ENCODE measurements at regions not wholly inside any gene's neighbourhood (a gene's known extent, or its start where the extent isn't known, plus 50 kb on each side); places are given as distances from the start of the nearest gene placed in this dataset.

DNA sequence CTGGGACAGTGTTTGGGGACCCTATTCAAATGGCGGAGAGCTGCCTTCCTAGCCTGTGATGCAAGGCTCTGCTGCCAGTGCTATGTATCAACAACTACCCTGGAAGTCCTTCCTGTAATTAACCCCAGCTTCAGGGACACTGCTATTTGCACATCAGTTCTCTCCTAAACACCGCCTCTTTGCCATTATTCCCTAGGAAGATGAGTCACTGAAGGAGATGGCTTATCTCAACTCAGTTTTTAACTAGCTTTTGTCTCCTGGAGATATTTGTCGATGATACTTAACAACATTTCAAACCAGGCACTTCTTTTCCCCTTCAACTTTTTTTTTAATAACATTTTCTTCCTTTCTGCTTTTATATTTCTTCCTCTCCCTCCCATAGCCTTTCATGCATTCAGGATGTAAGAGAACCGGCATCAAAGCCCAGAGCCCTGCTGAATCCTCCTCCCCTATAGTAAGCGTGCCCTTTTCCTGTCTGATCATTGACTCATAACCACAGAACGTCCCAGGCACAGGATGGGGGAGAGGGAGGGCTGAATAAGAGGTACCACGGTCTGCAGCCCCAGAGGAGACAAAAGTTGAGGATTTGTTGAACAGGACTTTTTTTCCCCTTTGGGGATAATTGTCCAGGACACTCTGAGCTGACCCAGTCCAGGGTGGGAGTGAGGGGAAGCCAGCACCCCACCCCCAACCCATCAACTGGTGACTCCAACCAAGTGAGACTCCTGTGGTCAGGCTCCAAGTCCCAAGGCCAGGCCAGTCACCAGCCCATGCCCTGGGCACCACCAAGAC lies 387.8 kb upstream of the SALL1 start:
- Histone ChIP-seq H3K27me3 (no peaks in the 10 kb centered on the region), H3K36me3 (replicated peaks in 1 of 2; ENCODE audit: insufficient read depth in 1 of 2, low read depth in 2 of 2) (no peaks in the 10 kb centered on the region), H3K4me1 (no peaks in the 10 kb centered on the region), H3K9me3 (no peaks in the 10 kb centered on the region), H3K4me3 (no peak overlapping the region), H3K27ac (no peak overlapping the region)
- DNase-seq (peak in 1 of 4 donors; percentile 8), ATAC-seq (no peak)
- 26 to 41% methylated on average over 7 of the region's 7 CpGs for WGBS, 2 donors
- intact Hi-C loops (cut with DNase I): no loop called here
- TF ChIP-seq, protein P1, sequence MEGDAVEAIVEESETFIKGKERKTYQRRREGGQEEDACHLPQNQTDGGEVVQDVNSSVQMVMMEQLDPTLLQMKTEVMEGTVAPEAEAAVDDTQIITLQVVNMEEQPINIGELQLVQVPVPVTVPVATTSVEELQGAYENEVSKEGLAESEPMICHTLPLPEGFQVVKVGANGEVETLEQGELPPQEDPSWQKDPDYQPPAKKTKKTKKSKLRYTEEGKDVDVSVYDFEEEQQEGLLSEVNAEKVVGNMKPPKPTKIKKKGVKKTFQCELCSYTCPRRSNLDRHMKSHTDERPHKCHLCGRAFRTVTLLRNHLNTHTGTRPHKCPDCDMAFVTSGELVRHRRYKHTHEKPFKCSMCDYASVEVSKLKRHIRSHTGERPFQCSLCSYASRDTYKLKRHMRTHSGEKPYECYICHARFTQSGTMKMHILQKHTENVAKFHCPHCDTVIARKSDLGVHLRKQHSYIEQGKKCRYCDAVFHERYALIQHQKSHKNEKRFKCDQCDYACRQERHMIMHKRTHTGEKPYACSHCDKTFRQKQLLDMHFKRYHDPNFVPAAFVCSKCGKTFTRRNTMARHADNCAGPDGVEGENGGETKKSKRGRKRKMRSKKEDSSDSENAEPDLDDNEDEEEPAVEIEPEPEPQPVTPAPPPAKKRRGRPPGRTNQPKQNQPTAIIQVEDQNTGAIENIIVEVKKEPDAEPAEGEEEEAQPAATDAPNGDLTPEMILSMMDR (IDR thresholded peaks at IDR 0.05): no peak
- TF ChIP-seq POLR2A (IDR thresholded peaks at IDR 0.05): no peak

DNA sequence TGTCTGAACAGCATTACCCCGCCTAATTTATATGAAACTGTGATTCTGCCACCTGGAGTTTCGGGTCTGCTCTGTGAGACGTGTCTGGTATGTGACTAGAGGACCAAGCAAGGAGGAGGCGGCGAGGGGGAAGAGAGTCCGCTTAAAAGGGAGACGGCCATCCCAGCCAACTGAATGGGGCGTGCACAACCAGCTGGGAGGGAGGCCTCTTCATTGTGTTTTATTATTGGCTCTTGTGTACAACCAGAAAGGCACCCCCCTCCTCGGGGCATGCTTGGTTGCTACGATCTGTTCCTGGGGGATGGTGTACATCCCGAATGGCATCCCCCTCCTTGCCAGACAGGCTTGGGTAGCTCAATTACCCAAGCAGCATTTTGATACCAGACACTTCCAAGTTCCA lies 384.5 kb upstream of the SALL1 start:
- intact Hi-C loops (cut with DNase I): no loop called here
- no peak for TF ChIP-seq POLR2A (IDR thresholded peaks at IDR 0.05)
- TF ChIP-seq, protein P1 (IDR thresholded peaks at IDR 0.05): no peak
- ATAC-seq: no peak
- no peaks in the 10 kb centered on the region for H3K27me3 ChIP-seq
- WGBS, 2 donors: 68 to 78% methylated on average over 11 of the region's 11 CpGs
- H3K27ac ChIP-seq: no peak overlapping the region
- H3K4me3 ChIP-seq: no peak overlapping the region
- H3K36me3 ChIP-seq (replicated peaks in 1 of 2; ENCODE audit: insufficient read depth in 1 of 2, low read depth in 2 of 2): no peaks in the 10 kb centered on the region
- H3K9me3 ChIP-seq: no peaks in the 10 kb centered on the region
- DNase-seq: no peak
- no peaks in the 10 kb centered on the region for H3K4me1 ChIP-seq

- ATAC-seq: no peak
- TF ChIP-seq, protein P1 (IDR thresholded peaks at IDR 0.05): no peak
- TF ChIP-seq POLR2A (IDR thresholded peaks at IDR 0.05): no peak
Measured at GRCh38 chr16:51532551-51532950, 381.5 kb upstream of the SALL1 start.

GRCh38 chr16:51531271-51531670 lies 380.2 kb upstream of the SALL1 start:
- no peak for ATAC-seq

More at GRCh38 chr16:51532551-51532950, 381.5 kb upstream of the SALL1 start:
- Histone ChIP-seq H3K4me1 (no peaks in the 10 kb centered on the region), H3K27me3 (no peaks in the 10 kb centered on the region), H3K36me3 (replicated peaks in 1 of 2; ENCODE audit: insufficient read depth in 1 of 2, low read depth in 2 of 2) (no peaks in the 10 kb centered on the region), H3K4me3 (no peak overlapping the region), H3K9me3 (no peaks in the 10 kb centered on the region), H3K27ac (no peak overlapping the region)
- WGBS, 2 donors: 60 to 71% methylated on average over 1 of the region's 1 CpG
- intact Hi-C loops (cut with DNase I): no loop called here
- DNase-seq: no peak

More at GRCh38 chr16:51531271-51531670, 380.2 kb upstream of the SALL1 start:
- no peak for TF ChIP-seq POLR2A (IDR thresholded peaks at IDR 0.05)
- TF ChIP-seq, protein P1 (IDR thresholded peaks at IDR 0.05): no peak
- H3K9me3 ChIP-seq: no peaks in the 10 kb centered on the region
- no peak overlapping the region for H3K27ac ChIP-seq
- WGBS, 2 donors: 80 to 82% methylated on average over 3 of the region's 3 CpGs
- no peaks in the 10 kb centered on the region for H3K36me3 ChIP-seq (replicated peaks in 1 of 2; ENCODE audit: insufficient read depth in 1 of 2, low read depth in 2 of 2)
- peaks cover 6% of the 10 kb centered on the region for H3K4me1 ChIP-seq
- no peak overlapping the region for H3K4me3 ChIP-seq
- DNase-seq: no peak
- intact Hi-C loops (cut with DNase I): no loop called here
- H3K27me3 ChIP-seq: no peaks in the 10 kb centered on the region
